ENCODE measurements at regions not wholly inside any gene's neighbourhood (a gene's known extent, or its start where the extent isn't known, plus 50 kb on each side); places are given as distances from the start of the nearest gene placed in this dataset.

DNA sequence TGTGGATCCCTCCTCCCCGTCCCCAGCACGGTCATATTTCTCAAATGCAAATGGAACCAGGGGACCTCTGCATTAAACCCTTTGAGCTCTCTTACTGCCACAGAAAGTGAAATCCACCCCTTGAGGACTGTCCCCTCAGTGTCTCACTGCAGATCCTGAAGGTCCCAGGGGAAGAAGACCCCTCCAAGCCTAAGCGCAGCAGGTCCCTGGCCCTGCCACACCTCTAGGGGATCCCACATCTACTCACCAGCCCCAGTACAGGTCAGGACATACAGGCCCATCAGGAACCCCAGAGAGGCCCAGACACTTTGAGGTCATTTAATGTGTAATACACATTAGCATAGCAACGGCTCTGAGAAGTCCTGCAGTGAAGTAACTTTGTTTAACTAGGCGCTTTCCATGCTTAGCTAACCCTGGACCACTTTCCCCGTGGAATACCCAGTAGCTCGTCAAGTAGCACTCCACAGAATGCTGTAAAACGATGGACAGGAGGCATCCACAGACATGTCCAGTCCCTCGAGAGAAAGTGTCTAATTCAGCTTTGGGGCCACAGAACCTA lies 54.7 kb upstream of the ALDH1B1 start:
- no peaks in the 10 kb centered on the region for H3K27me3 ChIP-seq
- no peaks in the 10 kb centered on the region for H3K36me3 ChIP-seq
- TF ChIP-seq, protein P1, sequence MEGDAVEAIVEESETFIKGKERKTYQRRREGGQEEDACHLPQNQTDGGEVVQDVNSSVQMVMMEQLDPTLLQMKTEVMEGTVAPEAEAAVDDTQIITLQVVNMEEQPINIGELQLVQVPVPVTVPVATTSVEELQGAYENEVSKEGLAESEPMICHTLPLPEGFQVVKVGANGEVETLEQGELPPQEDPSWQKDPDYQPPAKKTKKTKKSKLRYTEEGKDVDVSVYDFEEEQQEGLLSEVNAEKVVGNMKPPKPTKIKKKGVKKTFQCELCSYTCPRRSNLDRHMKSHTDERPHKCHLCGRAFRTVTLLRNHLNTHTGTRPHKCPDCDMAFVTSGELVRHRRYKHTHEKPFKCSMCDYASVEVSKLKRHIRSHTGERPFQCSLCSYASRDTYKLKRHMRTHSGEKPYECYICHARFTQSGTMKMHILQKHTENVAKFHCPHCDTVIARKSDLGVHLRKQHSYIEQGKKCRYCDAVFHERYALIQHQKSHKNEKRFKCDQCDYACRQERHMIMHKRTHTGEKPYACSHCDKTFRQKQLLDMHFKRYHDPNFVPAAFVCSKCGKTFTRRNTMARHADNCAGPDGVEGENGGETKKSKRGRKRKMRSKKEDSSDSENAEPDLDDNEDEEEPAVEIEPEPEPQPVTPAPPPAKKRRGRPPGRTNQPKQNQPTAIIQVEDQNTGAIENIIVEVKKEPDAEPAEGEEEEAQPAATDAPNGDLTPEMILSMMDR (IDR thresholded peaks at IDR 0.05; ENCODE audit: low read depth, low read length), result no peak
- no peak for DNase-seq (ENCODE audit: low read depth in 1 of 2, low spot score in 1 of 2)
- H3K4me3 ChIP-seq, result no peak overlapping the region
- no peaks in the 10 kb centered on the region for H3K4me1 ChIP-seq (ENCODE audit: low read depth)
- no peak overlapping the region for H3K27ac ChIP-seq
- H3K9me3 ChIP-seq (ENCODE audit: low read depth), result no peaks in the 10 kb centered on the region

DNA sequence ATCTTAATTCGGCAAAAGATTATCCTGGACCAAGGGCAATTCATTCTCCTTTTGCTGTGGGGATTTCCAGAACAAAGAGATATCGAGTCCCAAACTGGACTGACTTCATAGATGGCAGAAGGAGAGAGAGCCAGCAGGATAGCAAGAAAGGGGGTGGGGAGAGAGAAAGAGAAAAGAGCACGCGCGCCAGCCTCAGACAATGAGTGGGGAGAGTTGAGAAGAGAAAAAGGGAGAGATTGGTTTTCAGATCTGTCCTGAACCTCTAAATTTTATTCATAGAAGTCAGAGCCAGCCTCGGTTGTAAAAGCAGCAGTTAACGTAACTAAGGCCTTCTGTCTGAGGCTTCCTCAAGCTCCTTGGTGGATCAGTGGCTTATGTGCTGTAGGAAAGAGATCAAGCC lies 55.3 kb upstream of the ALDH1B1 start:
- no peak overlapping the region for H3K27ac ChIP-seq
- DNase-seq (ENCODE audit: low read depth in 1 of 2, low spot score in 1 of 2), result peak in 1 of 2 donors; percentile 14
- TF ChIP-seq, protein P1 (IDR thresholded peaks at IDR 0.05; ENCODE audit: low read depth, low read length), result no peak

DNA sequence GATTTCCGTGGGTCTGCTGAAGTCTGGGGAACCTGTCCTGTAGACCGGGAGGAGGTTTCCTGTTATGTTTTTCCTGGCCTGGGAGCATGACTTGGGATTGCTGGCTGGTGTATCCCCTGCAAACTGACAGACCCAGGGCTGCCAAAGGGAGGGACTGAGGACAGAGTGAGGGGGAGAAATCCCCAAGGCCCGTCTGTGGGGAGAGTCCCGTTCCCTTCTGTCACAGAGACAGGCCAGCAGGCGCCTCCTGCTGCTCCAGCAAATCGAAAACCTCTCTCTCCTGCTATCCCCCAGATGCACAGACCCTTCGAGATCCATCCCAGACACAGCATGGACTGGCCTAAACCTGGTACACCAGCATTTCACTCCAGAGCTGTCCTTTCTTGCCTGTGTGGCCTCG lies 56.2 kb upstream of the ALDH1B1 start:
- DNase-seq (ENCODE audit: low read depth in 1 of 2, low spot score in 1 of 2), result no peak
- Histone ChIP-seq H3K36me3 (no peaks in the 10 kb centered on the region), H3K4me3 (no peak overlapping the region), H3K27me3 (no peaks in the 10 kb centered on the region), H3K9me3 (ENCODE audit: low read depth) (no peaks in the 10 kb centered on the region), H3K4me1 (ENCODE audit: low read depth) (no peaks in the 10 kb centered on the region), H3K27ac (no peak overlapping the region)
- TF ChIP-seq, protein P1 (IDR thresholded peaks at IDR 0.05; ENCODE audit: low read depth, low read length), result no peak

More for the DNA sequence above, 55.3 kb upstream of the ALDH1B1 start:
- Histone ChIP-seq H3K4me1 (ENCODE audit: low read depth) (no peaks in the 10 kb centered on the region), H3K36me3 (no peaks in the 10 kb centered on the region), H3K4me3 (no peak overlapping the region), H3K9me3 (ENCODE audit: low read depth) (no peaks in the 10 kb centered on the region), H3K27me3 (no peaks in the 10 kb centered on the region)

DNA sequence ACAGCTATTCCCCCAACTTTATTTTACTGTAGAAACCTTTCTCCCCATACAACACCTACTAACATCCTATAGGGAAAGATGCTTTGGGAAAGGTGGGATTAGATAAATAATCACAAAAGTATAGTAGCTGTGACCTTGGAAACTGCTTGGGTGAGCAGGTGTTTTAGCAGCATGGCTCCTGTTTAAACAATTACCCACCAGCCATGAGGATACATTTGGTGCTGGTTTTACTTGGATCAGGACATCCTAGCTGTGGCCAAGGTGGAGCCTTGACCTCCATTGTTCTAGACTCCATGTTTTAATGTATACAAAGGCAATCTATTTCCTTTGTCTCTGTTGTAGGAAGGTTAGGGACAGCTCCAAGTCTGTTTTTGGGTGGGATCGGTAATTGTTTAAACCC lies 56.8 kb upstream of the ALDH1B1 start:
- H3K27me3 ChIP-seq, result no peaks in the 10 kb centered on the region
- H3K27ac ChIP-seq, result no peak overlapping the region
- DNase-seq (ENCODE audit: low read depth in 1 of 2, low spot score in 1 of 2), result no peak

DNA sequence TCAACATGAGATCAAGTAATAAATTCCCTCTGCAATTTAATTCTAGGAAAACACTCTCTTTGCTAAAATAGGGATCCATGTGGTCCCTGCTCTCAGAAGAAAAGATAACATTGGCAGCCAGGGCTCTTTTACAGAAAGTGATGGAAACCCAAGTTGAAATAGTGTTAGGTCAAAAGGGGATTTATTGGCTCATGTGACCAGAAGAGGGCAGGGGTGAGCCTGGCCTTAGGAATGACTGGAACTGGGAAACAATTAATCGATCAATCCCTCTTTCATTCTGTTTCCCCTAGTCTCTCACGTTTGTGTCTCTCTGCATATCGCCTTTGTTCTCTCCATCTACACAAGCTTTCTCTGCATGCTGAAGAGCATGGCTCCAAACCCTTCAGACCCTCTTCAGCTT lies 58.3 kb upstream of the ALDH1B1 start:
- Histone ChIP-seq H3K4me3 (no peak overlapping the region), H3K36me3 (no peaks in the 10 kb centered on the region), H3K9me3 (ENCODE audit: low read depth) (no peaks in the 10 kb centered on the region), H3K27me3 (no peaks in the 10 kb centered on the region), H3K4me1 (ENCODE audit: low read depth) (no peaks in the 10 kb centered on the region), H3K27ac (no peak overlapping the region)
- TF ChIP-seq, protein P1 (IDR thresholded peaks at IDR 0.05; ENCODE audit: low read depth, low read length), result peak; percentile 33
- peak in 1 of 2 donors; percentile 27 for DNase-seq (ENCODE audit: low read depth in 1 of 2, low spot score in 1 of 2)

More for the DNA sequence above, 56.8 kb upstream of the ALDH1B1 start:
- Histone ChIP-seq H3K4me3 (no peak overlapping the region), H3K36me3 (no peaks in the 10 kb centered on the region), H3K4me1 (ENCODE audit: low read depth) (no peaks in the 10 kb centered on the region), H3K9me3 (ENCODE audit: low read depth) (no peaks in the 10 kb centered on the region)
- TF ChIP-seq, protein P1 (IDR thresholded peaks at IDR 0.05; ENCODE audit: low read depth, low read length), result no peak
